ENCODE measurements at regions not wholly inside any gene's neighbourhood (a gene's known extent, or its start where the extent isn't known, plus 50 kb on each side); places are given as distances from the start of the nearest gene placed in this dataset.

- Histone ChIP-seq H2AFZ (ENCODE audit: low read length) (peak overlapping the region; percentile 51), H2BK5ac (ENCODE audit: low read length) (no peak overlapping the region), H3K4ac (ENCODE audit: low read length) (no peak overlapping the region), H3K18ac (ENCODE audit: low read length) (no peak overlapping the region), H3K23ac (ENCODE audit: low read depth, low read length, poor library complexity) (no peak overlapping the region), H2BK12ac (ENCODE audit: low read length) (no peak overlapping the region), H4K8ac (ENCODE audit: low read depth, low read length) (no peak overlapping the region), H2BK15ac (ENCODE audit: low read length) (no peak overlapping the region), H2AK5ac (ENCODE audit: low read depth, low read length) (no peak overlapping the region), H3K4me2 (ENCODE audit: insufficient read depth, low read length, poor library complexity, severe bottlenecking) (no peak overlapping the region), H3K36me3 (replicated peaks in 1 of 2; ENCODE audit: control insufficient read depth in 2 of 2, insufficient read depth in 2 of 2, low read length in 2 of 2) (no peaks in the 10 kb centered on the region), H3K27me3 (ENCODE audit: control insufficient read depth in 3 of 3, insufficient read depth in 3 of 3, low read depth in 1 of 3, low read length in 3 of 3) (no peaks in the 10 kb centered on the region), H3K79me1 (ENCODE audit: low read depth, low read length) (no peaks in the 10 kb centered on the region), H3K9me3 (replicated peaks in 1 of 2; ENCODE audit: control insufficient read depth in 2 of 2, insufficient read depth in 1 of 2, low read depth in 1 of 2, low read length in 2 of 2) (no peaks in the 10 kb centered on the region), H3K14ac (ENCODE audit: low read length) (no peak overlapping the region), H4K91ac (ENCODE audit: low read depth, low read length, poor library complexity) (no peak overlapping the region), H3K4me3 (ENCODE audit: low read length in 2 of 2) (no peak overlapping the region), H2BK120ac (ENCODE audit: low read depth, low read length) (no peak overlapping the region), H3K9ac (ENCODE audit: low read depth, low read length, poor library complexity) (no peak overlapping the region), H3K4me1 (ENCODE audit: control insufficient read depth in 2 of 2, insufficient read depth in 1 of 2, low read depth in 1 of 2, low read length in 2 of 2) (no peaks in the 10 kb centered on the region), H3K27ac (replicated peaks; ENCODE audit: low read length) (no peak overlapping the region)
- DNase-seq (ENCODE audit: low spot score) = no peak
- no CpG with 5 or more reads among the region's 6 CpGs for WGBS, 2 donors (ENCODE audit: extremely low coverage in 2 of 2, insufficient read length in 2 of 2, insufficient replicate concordance in 1 of 2)
Observed at GRCh38 chr3:66110840-66111239, 72.1 kb upstream of the MAGI1 start.

GRCh38 chr3:66107855-66108254 is 69.1 kb upstream of the MAGI1 start:
- no peak for DNase-seq (ENCODE audit: low spot score)
- no peak overlapping the region for H2BK15ac ChIP-seq (ENCODE audit: low read length)
- no peak overlapping the region for H3K14ac ChIP-seq (ENCODE audit: low read length)
- peak overlapping the region; percentile 7 for H2AFZ ChIP-seq (ENCODE audit: low read length)
- no peaks in the 10 kb centered on the region for H3K36me3 ChIP-seq (replicated peaks in 1 of 2; ENCODE audit: control insufficient read depth in 2 of 2, insufficient read depth in 2 of 2, low read length in 2 of 2)
- H2BK120ac ChIP-seq (ENCODE audit: low read depth, low read length) = no peak overlapping the region
- no peak overlapping the region for H4K8ac ChIP-seq (ENCODE audit: low read depth, low read length)
- no peak overlapping the region for H2BK12ac ChIP-seq (ENCODE audit: low read length)
- H3K18ac ChIP-seq (ENCODE audit: low read length) = no peak overlapping the region
- no peak overlapping the region for H3K9ac ChIP-seq (ENCODE audit: low read depth, low read length, poor library complexity)
- no peaks in the 10 kb centered on the region for H3K27me3 ChIP-seq (ENCODE audit: control insufficient read depth in 3 of 3, insufficient read depth in 3 of 3, low read depth in 1 of 3, low read length in 3 of 3)
- no peak overlapping the region for H3K4me2 ChIP-seq (ENCODE audit: insufficient read depth, low read length, poor library complexity, severe bottlenecking)
- H3K23ac ChIP-seq (ENCODE audit: low read depth, low read length, poor library complexity) = no peak overlapping the region
- H3K27ac ChIP-seq (replicated peaks; ENCODE audit: low read length) = no peak overlapping the region
- no peak overlapping the region for H4K91ac ChIP-seq (ENCODE audit: low read depth, low read length, poor library complexity)
- no peak overlapping the region for H2AK5ac ChIP-seq (ENCODE audit: low read depth, low read length)
- no CpG with 5 or more reads among the region's 4 CpGs for WGBS, 2 donors (ENCODE audit: extremely low coverage in 2 of 2, insufficient read length in 2 of 2, insufficient replicate concordance in 1 of 2)
- no peak overlapping the region for H3K4me3 ChIP-seq (ENCODE audit: low read length in 2 of 2)
- no peaks in the 10 kb centered on the region for H3K9me3 ChIP-seq (replicated peaks in 1 of 2; ENCODE audit: control insufficient read depth in 2 of 2, insufficient read depth in 1 of 2, low read depth in 1 of 2, low read length in 2 of 2)
- H3K79me1 ChIP-seq (ENCODE audit: low read depth, low read length) = no peaks in the 10 kb centered on the region
- no peak overlapping the region for H3K4ac ChIP-seq (ENCODE audit: low read length)
- H3K4me1 ChIP-seq (ENCODE audit: control insufficient read depth in 2 of 2, insufficient read depth in 1 of 2, low read depth in 1 of 2, low read length in 2 of 2) = no peaks in the 10 kb centered on the region
- no peak overlapping the region for H2BK5ac ChIP-seq (ENCODE audit: low read length)

- Histone ChIP-seq H3K4me2 (ENCODE audit: insufficient read depth, low read length, poor library complexity, severe bottlenecking) (no peak overlapping the region), H3K36me3 (replicated peaks in 1 of 2; ENCODE audit: control insufficient read depth in 2 of 2, insufficient read depth in 2 of 2, low read length in 2 of 2) (no peaks in the 10 kb centered on the region), H3K9me3 (replicated peaks in 1 of 2; ENCODE audit: control insufficient read depth in 2 of 2, insufficient read depth in 1 of 2, low read depth in 1 of 2, low read length in 2 of 2) (no peaks in the 10 kb centered on the region), H4K91ac (ENCODE audit: low read depth, low read length, poor library complexity) (no peak overlapping the region), H3K4me3 (ENCODE audit: low read length in 2 of 2) (no peak overlapping the region), H3K14ac (ENCODE audit: low read length) (no peak overlapping the region), H3K23ac (ENCODE audit: low read depth, low read length, poor library complexity) (no peak overlapping the region), H3K4me1 (ENCODE audit: control insufficient read depth in 2 of 2, insufficient read depth in 1 of 2, low read depth in 1 of 2, low read length in 2 of 2) (no peaks in the 10 kb centered on the region), H2BK15ac (ENCODE audit: low read length) (no peak overlapping the region), H3K9ac (ENCODE audit: low read depth, low read length, poor library complexity) (no peak overlapping the region), H2AK5ac (ENCODE audit: low read depth, low read length) (no peak overlapping the region), H4K8ac (ENCODE audit: low read depth, low read length) (no peak overlapping the region), H2BK120ac (ENCODE audit: low read depth, low read length) (no peak overlapping the region), H2BK5ac (ENCODE audit: low read length) (no peak overlapping the region), H3K79me1 (ENCODE audit: low read depth, low read length) (no peaks in the 10 kb centered on the region), H3K27me3 (ENCODE audit: control insufficient read depth in 3 of 3, insufficient read depth in 3 of 3, low read depth in 1 of 3, low read length in 3 of 3) (no peaks in the 10 kb centered on the region), H3K18ac (ENCODE audit: low read length) (no peak overlapping the region), H3K4ac (ENCODE audit: low read length) (no peak overlapping the region), H2BK12ac (ENCODE audit: low read length) (no peak overlapping the region), H2AFZ (ENCODE audit: low read length) (peak overlapping the region; percentile 75), H3K27ac (replicated peaks; ENCODE audit: low read length) (no peak overlapping the region)
- DNase-seq (ENCODE audit: low spot score) = no peak
- WGBS, 2 donors (ENCODE audit: extremely low coverage in 2 of 2, insufficient read length in 2 of 2, insufficient replicate concordance in 1 of 2) = no CpG with 5 or more reads among the region's 2 CpGs
Observed at GRCh38 chr3:66106788-66107187, 68.1 kb upstream of the MAGI1 start.

GRCh38 chr3:66104535-66104934 is 65.8 kb upstream of the MAGI1 start:
- Histone ChIP-seq H2BK5ac (ENCODE audit: low read length) (no peak overlapping the region), H3K4ac (ENCODE audit: low read length) (no peak overlapping the region), H3K4me1 (ENCODE audit: control insufficient read depth in 2 of 2, insufficient read depth in 1 of 2, low read depth in 1 of 2, low read length in 2 of 2) (peaks cover 2 to 6% of the 10 kb centered on the region in 2 donors), H3K79me1 (ENCODE audit: low read depth, low read length) (no peaks in the 10 kb centered on the region), H2BK120ac (ENCODE audit: low read depth, low read length) (no peak overlapping the region), H4K91ac (ENCODE audit: low read depth, low read length, poor library complexity) (no peak overlapping the region), H3K27me3 (ENCODE audit: control insufficient read depth in 3 of 3, insufficient read depth in 3 of 3, low read depth in 1 of 3, low read length in 3 of 3) (no peaks in the 10 kb centered on the region), H3K9ac (ENCODE audit: low read depth, low read length, poor library complexity) (no peak overlapping the region), H3K23ac (ENCODE audit: low read depth, low read length, poor library complexity) (no peak overlapping the region), H2AFZ (ENCODE audit: low read length) (no peak overlapping the region), H3K9me3 (replicated peaks in 1 of 2; ENCODE audit: control insufficient read depth in 2 of 2, insufficient read depth in 1 of 2, low read depth in 1 of 2, low read length in 2 of 2) (no peaks in the 10 kb centered on the region), H2BK12ac (ENCODE audit: low read length) (no peak overlapping the region), H3K18ac (ENCODE audit: low read length) (no peak overlapping the region), H3K14ac (ENCODE audit: low read length) (no peak overlapping the region), H3K4me2 (ENCODE audit: insufficient read depth, low read length, poor library complexity, severe bottlenecking) (no peak overlapping the region), H4K8ac (ENCODE audit: low read depth, low read length) (no peak overlapping the region), H3K27ac (replicated peaks; ENCODE audit: low read length) (no peak overlapping the region), H3K36me3 (replicated peaks in 1 of 2; ENCODE audit: control insufficient read depth in 2 of 2, insufficient read depth in 2 of 2, low read length in 2 of 2) (no peaks in the 10 kb centered on the region), H2AK5ac (ENCODE audit: low read depth, low read length) (no peak overlapping the region), H2BK15ac (ENCODE audit: low read length) (no peak overlapping the region), H3K4me3 (ENCODE audit: low read length in 2 of 2) (no peak overlapping the region)
- no peak for DNase-seq (ENCODE audit: low spot score)
